Glutamatergic neuron (in vitro differentiated cells): ENCODE measurements at regions not wholly inside any gene's neighbourhood (a gene's known extent, or its start where the extent isn't known, plus 50 kb on each side); places are given as distances from the start of the nearest gene placed in this dataset.

Experiments used
- DNase-seq: peaks from one replicate; pipeline ENCODE4 v3.0.0; 2022
- H3K27ac Mint-ChIP-seq: one replicate; pipeline ENCODE4 v1.8.0; 2020; ENCODE audit warnings: mild to moderate bottlenecking, mixed read lengths, inconsistent platforms; ENCODE audit not compliant: unreplicated experiment
- H3K27me3 Mint-ChIP-seq: one replicate; pipeline ENCODE4 v1.8.0; 2020; ENCODE audit warnings: mild to moderate bottlenecking, moderate library complexity, mixed read lengths, inconsistent platforms; ENCODE audit not compliant: unreplicated experiment
- H3K36me3 Mint-ChIP-seq: one replicate; pipeline ENCODE4 v1.8.0; 2020; ENCODE audit warnings: mild to moderate bottlenecking, mixed read lengths, inconsistent platforms; ENCODE audit not compliant: unreplicated experiment
- H3K4me1 Mint-ChIP-seq: one replicate; pipeline ENCODE4 v1.8.0; 2020; ENCODE audit warnings: mild to moderate bottlenecking, low read depth, mixed read lengths, inconsistent platforms; ENCODE audit not compliant: unreplicated experiment
- H3K4me3 Mint-ChIP-seq: one replicate; pipeline ENCODE4 v1.8.0; 2020; ENCODE audit warnings: mild to moderate bottlenecking, mixed read lengths, inconsistent platforms; ENCODE audit not compliant: unreplicated experiment
- H3K9me3 Mint-ChIP-seq: one replicate; pipeline ENCODE4 v1.8.0; 2020; ENCODE audit warnings: mild to moderate bottlenecking, moderate library complexity, mixed read lengths, inconsistent platforms; ENCODE audit not compliant: unreplicated experiment
- CTCF ChIP-seq: fragments of 200-600 bp; sonication (generic); IDR thresholded peaks from one replicate; pipeline ENCODE4 v1.5.0; 2021; ENCODE audit not compliant: partially characterized antibody, unreplicated experiment

DNA sequence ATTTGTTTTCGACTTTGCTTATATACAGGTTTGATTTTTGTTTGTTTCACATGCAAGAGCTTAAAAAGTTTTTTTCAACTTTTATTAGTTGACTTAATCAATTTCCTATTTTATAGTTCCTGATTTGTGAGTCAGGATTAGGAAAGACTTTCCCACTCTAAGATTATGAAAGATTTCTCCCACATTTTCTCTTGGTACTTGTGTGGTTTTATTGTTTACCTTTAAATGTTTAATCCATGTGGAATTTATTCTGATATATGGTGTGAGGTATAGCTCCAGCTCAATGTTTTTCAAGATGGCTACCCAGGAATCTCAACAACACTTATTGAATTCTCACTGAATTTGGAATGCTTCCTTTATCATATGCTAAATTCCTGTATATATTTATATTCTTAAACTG is 117.8 kb upstream of the LGALSL start:
- no peaks in the 10 kb centered on the region for H3K27me3 Mint-ChIP-seq
- DNase-seq: no peak
- TF ChIP-seq CTCF: no peak
- H3K4me1 Mint-ChIP-seq: peaks cover 6% of the 10 kb centered on the region
- H3K9me3 Mint-ChIP-seq: peaks cover 2% of the 10 kb centered on the region
- H3K27ac Mint-ChIP-seq: no peak overlapping the region
- no peaks in the 10 kb centered on the region for H3K36me3 Mint-ChIP-seq
- H3K4me3 Mint-ChIP-seq: no peak overlapping the region

DNA sequence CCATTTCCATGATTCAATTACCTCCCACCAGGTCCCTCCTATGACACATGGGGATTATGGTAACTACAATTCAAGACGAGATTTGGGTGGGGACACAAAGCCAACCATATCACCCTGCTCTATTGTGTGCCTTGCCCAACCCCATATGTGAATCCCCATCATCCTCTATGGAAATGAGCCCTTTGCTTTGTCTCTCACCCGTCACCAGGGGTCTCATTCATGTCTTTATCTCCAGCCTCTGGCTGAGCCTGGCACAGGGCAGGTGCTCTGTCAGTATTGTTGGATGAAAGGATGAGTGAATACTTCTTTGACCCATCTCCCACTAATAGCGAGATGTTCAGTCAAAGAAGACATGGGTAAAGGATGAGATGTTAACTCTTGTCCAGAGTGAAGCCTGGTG is 116.6 kb upstream of the LGALSL start:
- Mint-ChIP-seq H3K27me3 (no peaks in the 10 kb centered on the region), H3K4me1 (no peaks in the 10 kb centered on the region), H3K9me3 (peaks cover 2% of the 10 kb centered on the region), H3K4me3 (no peak overlapping the region), H3K36me3 (no peaks in the 10 kb centered on the region), H3K27ac (no peak overlapping the region)
- TF ChIP-seq CTCF: no peak
- no peak for DNase-seq

- Mint-ChIP-seq H3K27ac (no peak overlapping the region), H3K4me3 (no peak overlapping the region), H3K36me3 (no peaks in the 10 kb centered on the region), H3K4me1 (no peaks in the 10 kb centered on the region), H3K9me3 (peaks cover 2% of the 10 kb centered on the region), H3K27me3 (no peaks in the 10 kb centered on the region)
- no peak for TF ChIP-seq CTCF
- no peak for DNase-seq
Measured at GRCh38 chr2:64338108-64338507, 115.9 kb upstream of the LGALSL start.

DNA sequence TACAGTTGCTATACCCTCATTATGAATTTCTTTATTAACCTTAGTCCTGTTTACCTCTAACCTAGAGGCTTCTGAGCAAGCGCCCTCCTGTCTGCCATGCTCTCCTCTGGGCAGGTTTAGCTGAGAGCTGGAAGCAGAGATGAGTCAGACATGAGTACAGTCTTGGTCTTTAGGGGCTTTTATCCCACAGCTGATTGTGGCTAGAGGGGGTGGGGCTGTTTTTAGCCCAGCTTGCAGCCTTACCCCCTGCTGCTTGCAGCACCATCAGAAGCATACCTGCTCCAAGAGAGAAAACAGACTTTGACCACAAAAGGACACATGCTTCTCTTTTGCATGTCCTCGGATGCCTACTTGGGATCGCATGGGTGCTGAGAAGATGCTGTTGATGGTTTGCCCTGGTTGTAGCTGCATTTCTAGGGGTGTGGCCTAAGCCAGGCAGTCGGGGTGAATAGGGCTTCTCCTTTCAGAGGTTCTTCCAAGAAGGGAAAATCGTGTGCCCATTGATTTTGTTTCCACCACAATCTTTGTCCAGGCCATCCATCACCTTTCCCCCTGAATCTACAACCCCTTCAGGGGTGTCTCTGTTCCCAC is 115.0 kb upstream of the LGALSL start:
- no peaks in the 10 kb centered on the region for H3K36me3 Mint-ChIP-seq
- H3K4me1 Mint-ChIP-seq: no peaks in the 10 kb centered on the region
- H3K4me3 Mint-ChIP-seq: no peak overlapping the region
- peaks cover 2% of the 10 kb centered on the region for H3K9me3 Mint-ChIP-seq
- no peak for TF ChIP-seq CTCF
- H3K27me3 Mint-ChIP-seq: no peaks in the 10 kb centered on the region
- no peak for DNase-seq
- no peak overlapping the region for H3K27ac Mint-ChIP-seq

GRCh38 chr2:64341461-64341860 is 112.5 kb upstream of the LGALSL start:
- H3K4me1 Mint-ChIP-seq: no peaks in the 10 kb centered on the region
- H3K4me3 Mint-ChIP-seq: no peak overlapping the region
- peaks cover 2% of the 10 kb centered on the region for H3K9me3 Mint-ChIP-seq
- no peaks in the 10 kb centered on the region for H3K36me3 Mint-ChIP-seq
- H3K27ac Mint-ChIP-seq: no peak overlapping the region
- no peak for TF ChIP-seq CTCF
- H3K27me3 Mint-ChIP-seq: no peaks in the 10 kb centered on the region
- DNase-seq: no peak
